GM10248 (cell line): ENCODE measurements at regions not wholly inside any gene's neighbourhood (a gene's known extent, or its start where the extent isn't known, plus 50 kb on each side); places are given as distances from the start of the nearest gene placed in this dataset.

Experiments
- CTCF ChIA-PET: fragments of 300-600 bp; sonication (Branson Sonifier 250); formaldehyde crosslinking; extraction: SDS; loops from one replicate; lab custom pipeline; 2021; ENCODE audit warnings: antibody characterized with exemption; lab: Yijun Ruan, JAX
- POLR2A ChIA-PET: fragments of 350-650 bp; sonication (Branson Sonifier 250); formaldehyde crosslinking; extraction: SDS; loops from one replicate; lab custom pipeline; 2020; ENCODE audit warnings: antibody characterized with exemption; lab: Yijun Ruan, JAX
- DNase-seq: peaks from one replicate; pipeline ENCODE4 v3.0.0; 2012; ENCODE audit errors: extremely low spot score
- CTCF ChIP-seq: IDR thresholded peaks from 2 replicates; pipeline ENCODE4 v1.5.1; 2012; ENCODE audit warnings: mild to moderate bottlenecking, low read depth; ENCODE audit errors: extremely low read depth, missing control alignments, control extremely low read depth

- no peak for DNase-seq
- no peak for TF ChIP-seq CTCF
- ChIA-PET CTCF (no interaction called here), POLR2A (no interaction called here)
Measured at GRCh38 chr10:57706576-57707299, 561.0 kb downstream of the IPMK start.

- DNase-seq, result no peak
- ChIA-PET CTCF (no interaction called here), POLR2A (no interaction called here)
- no peak for TF ChIP-seq CTCF
Measured at GRCh38 chr10:57706016-57706415, 561.7 kb downstream of the IPMK start.

- ChIA-PET POLR2A (no interaction called here), CTCF (interaction anchor here (1.2 kb wide), 1 partner anchor 11 kb away, joined by 3 read pairs; no protein-coding TSS in a partner anchor)
- no peak for TF ChIP-seq CTCF
- no peak for DNase-seq
Measured at GRCh38 chr10:57699944-57700343, 567.8 kb downstream of the IPMK start.

GRCh38 chr10:57696641-57697040 lies 571.1 kb downstream of the IPMK start:
- ChIA-PET POLR2A (no interaction called here), CTCF (no interaction called here)
- no peak for DNase-seq
- no peak for TF ChIP-seq CTCF

- DNase-seq, result no peak
- no peak for TF ChIP-seq CTCF
- CTCF ChIA-PET, result interaction anchor here (1.1 kb wide), 1 partner anchor 16 kb away, joined by 3 read pairs; no protein-coding TSS in a partner anchor
- POLR2A ChIA-PET, result no interaction called here
Measured at GRCh38 chr10:57694956-57695608, 572.6 kb downstream of the IPMK start.

- TF ChIP-seq CTCF, result no peak
- no peak for DNase-seq
- POLR2A ChIA-PET, result no interaction called here
- CTCF ChIA-PET, result no interaction called here
Measured at GRCh38 chr10:57692255-57692980, 575.3 kb downstream of the IPMK start.
